Tibial artery (tissue), 4 donors: ENCODE measurements at regions not wholly inside any gene's neighbourhood (a gene's known extent, or its start where the extent isn't known, plus 50 kb on each side); places are given as distances from the start of the nearest gene placed in this dataset.

Experiments used
- DNase-seq, 2 donors: peaks; one replicate each; pipeline ENCODE4 v3.0.0-alpha.2; 2019
- H3K27ac ChIP-seq, 2 donors: fragments of 200-600 bp; sonication (generic) in 1 of 2; 1 replicate in 1 of 2; 2 replicates in 1 of 2; pipeline ENCODE4 v1.5.1; 2018 to 2019; ENCODE audit warnings: mild to moderate bottlenecking in 1 of 2
- H3K27me3 ChIP-seq, 2 donors: fragments of 200-600 bp; sonication (generic) in 1 of 2; one replicate each; pipeline versions ENCODE4 v1.5.1 to v1.6.0; 2016 to 2019
- H3K36me3 ChIP-seq, 3 donors: fragments of 200-600 bp; sonication (generic) in 2 of 3; one replicate each; pipeline ENCODE4 v1.5.1; 2016 to 2019; ENCODE audit warnings: mild to moderate bottlenecking in 2 of 3
- H3K4me1 ChIP-seq, 4 donors: fragments of 200-600 bp; sonication (generic) in 2 of 4; 1 replicate in 3 of 4; 2 replicates in 1 of 4; pipeline ENCODE4 v1.5.1; 2016 to 2019
- H3K4me3 ChIP-seq, 2 donors: fragments of 200-600 bp; sonication (generic) in 1 of 2; 1 replicate in 1 of 2; 2 replicates in 1 of 2; pipeline ENCODE4 v1.5.1; 2018 to 2019; ENCODE audit warnings: mild to moderate bottlenecking in 2 of 2
- H3K9me3 ChIP-seq, 3 donors: fragments of 200-600 bp; sonication (generic) in 1 of 3; one replicate each; pipeline ENCODE4 v1.5.1; 2016 to 2019
- CTCF ChIP-seq, 2 experiments: fragments of 200-600 bp in 1 of 2; fragments of 450-650 bp in 1 of 2; IDR thresholded peaks; one replicate each; pipeline ENCODE4 v1.5.1; 2017 to 2019; ENCODE audit warnings: antibody characterized with exemption in 2 of 2, mild to moderate bottlenecking in 1 of 2, moderate library complexity in 1 of 2
- intact Hi-C: fragments of 100-400 bp; cut with DNase I; formaldehyde crosslinking; loops from one replicate; pipeline ENCODE4 v1.15.0; 2023; ENCODE audit warnings: low total_unique reads

GRCh38 chr7:119197877-119198527, 973.5 kb downstream of the ANKRD7 start:
- no peak for DNase-seq
- intact Hi-C loops = no loop called here

GRCh38 chr7:119219663-119220062, 995.2 kb downstream of the ANKRD7 start:
- DNase-seq = no peak
- Histone ChIP-seq H3K9me3 (peaks cover 0 to 7% (median 0%) of the 10 kb centered on the region in 3 donors), H3K4me1 (no peaks in the 10 kb centered on the region), H3K27ac (no peak overlapping the region), H3K4me3 (no peak overlapping the region), H3K27me3 (no peaks in the 10 kb centered on the region), H3K36me3 (no peaks in the 10 kb centered on the region)
- intact Hi-C loops = no loop called here
- TF ChIP-seq CTCF (IDR thresholded peaks at IDR 0.05) = no peak

More at GRCh38 chr7:119197877-119198527, 973.5 kb downstream of the ANKRD7 start:
- Histone ChIP-seq H3K4me3 (no peak overlapping the region), H3K36me3 (no peaks in the 10 kb centered on the region), H3K27ac (no peak overlapping the region), H3K4me1 (no peaks in the 10 kb centered on the region), H3K27me3 (no peaks in the 10 kb centered on the region), H3K9me3 (no peaks in the 10 kb centered on the region)
- TF ChIP-seq CTCF (IDR thresholded peaks at IDR 0.05) = peak; percentile 37 to 60

- Histone ChIP-seq H3K27ac (no peak overlapping the region), H3K4me3 (no peak overlapping the region), H3K36me3 (no peaks in the 10 kb centered on the region), H3K27me3 (no peaks in the 10 kb centered on the region), H3K4me1 (no peaks in the 10 kb centered on the region), H3K9me3 (peaks cover 0 to 4% (median 0%) of the 10 kb centered on the region in 3 donors)
- DNase-seq = no peak
- TF ChIP-seq CTCF (IDR thresholded peaks at IDR 0.05) = no peak
- intact Hi-C loops = no loop called here
Observed at GRCh38 chr7:119223930-119224329, 999.4 kb downstream of the ANKRD7 start.

- Histone ChIP-seq H3K4me1 (no peaks in the 10 kb centered on the region), H3K27ac (no peak overlapping the region), H3K36me3 (no peaks in the 10 kb centered on the region), H3K27me3 (no peaks in the 10 kb centered on the region), H3K9me3 (no peaks in the 10 kb centered on the region), H3K4me3 (no peak overlapping the region)
- no peak for TF ChIP-seq CTCF (IDR thresholded peaks at IDR 0.05)
- intact Hi-C loops = no loop called here
- DNase-seq = no peak
Observed at GRCh38 chr7:119228482-119228881, 1004.0 kb downstream of the ANKRD7 start.

- H3K4me1 ChIP-seq = no peaks in the 10 kb centered on the region
- no peak overlapping the region for H3K4me3 ChIP-seq
- intact Hi-C loops = no loop called here
- DNase-seq = no peak
- no peaks in the 10 kb centered on the region for H3K27me3 ChIP-seq
- H3K9me3 ChIP-seq = no peaks in the 10 kb centered on the region
- no peak overlapping the region for H3K27ac ChIP-seq
- H3K36me3 ChIP-seq = no peaks in the 10 kb centered on the region
- no peak for TF ChIP-seq CTCF (IDR thresholded peaks at IDR 0.05)
Observed at GRCh38 chr7:119232091-119232490, 1007.6 kb downstream of the ANKRD7 start.

GRCh38 chr7:119233015-119233414, 1008.5 kb downstream of the ANKRD7 start:
- TF ChIP-seq CTCF (IDR thresholded peaks at IDR 0.05) = no peak
- intact Hi-C loops = no loop called here
- no peak overlapping the region for H3K4me3 ChIP-seq
- no peak for DNase-seq
- H3K9me3 ChIP-seq = no peaks in the 10 kb centered on the region
- H3K4me1 ChIP-seq = no peaks in the 10 kb centered on the region
- no peaks in the 10 kb centered on the region for H3K27me3 ChIP-seq
- no peaks in the 10 kb centered on the region for H3K36me3 ChIP-seq
- H3K27ac ChIP-seq = no peak overlapping the region
